ENCODE measurements at regions not wholly inside any gene's neighbourhood (a gene's known extent, or its start where the extent isn't known, plus 50 kb on each side); places are given as distances from the start of the nearest gene placed in this dataset.

DNA sequence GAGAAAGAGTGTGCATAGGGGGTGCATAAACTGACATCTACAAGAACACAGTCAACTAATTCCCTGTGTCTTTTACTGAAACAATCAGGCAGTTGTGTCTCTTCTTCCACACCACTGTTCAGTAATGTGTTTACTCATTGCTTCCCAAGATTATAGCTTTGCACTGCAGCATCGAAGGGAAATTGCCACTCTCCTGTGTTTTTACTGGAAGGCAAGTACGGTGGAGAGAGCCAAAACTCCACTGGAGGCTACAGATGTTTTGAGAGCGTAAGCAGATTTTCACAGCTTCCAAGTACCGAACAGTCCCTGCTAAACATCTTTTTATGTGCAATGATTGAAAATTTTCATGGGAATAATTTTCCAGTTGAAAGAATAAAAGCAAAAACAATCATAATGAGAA lies 510.5 kb upstream of the AKR1E2 start:
- Histone ChIP-seq H3K27ac (ENCODE audit: low read length) (no peak overlapping the region), H3K27me3 (ENCODE audit: control insufficient read depth, insufficient read depth) (no peaks in the 10 kb centered on the region), H3K4me1 (ENCODE audit: control insufficient read depth, insufficient read depth, low read length) (peaks cover 2% of the 10 kb centered on the region), H3K4me3 (ENCODE audit: low read length) (no peak overlapping the region), H3K9me3 (ENCODE audit: control insufficient read depth, low read length) (no peaks in the 10 kb centered on the region)
- peak; percentile 89 to 90 for ATAC-seq
- intact Hi-C loops (cut with DNase I) = no loop called here
- 32% methylated on average over 4 of the region's 4 CpGs for WGBS
- peak in 1 of 3 donors; percentile 39 for DNase-seq

DNA sequence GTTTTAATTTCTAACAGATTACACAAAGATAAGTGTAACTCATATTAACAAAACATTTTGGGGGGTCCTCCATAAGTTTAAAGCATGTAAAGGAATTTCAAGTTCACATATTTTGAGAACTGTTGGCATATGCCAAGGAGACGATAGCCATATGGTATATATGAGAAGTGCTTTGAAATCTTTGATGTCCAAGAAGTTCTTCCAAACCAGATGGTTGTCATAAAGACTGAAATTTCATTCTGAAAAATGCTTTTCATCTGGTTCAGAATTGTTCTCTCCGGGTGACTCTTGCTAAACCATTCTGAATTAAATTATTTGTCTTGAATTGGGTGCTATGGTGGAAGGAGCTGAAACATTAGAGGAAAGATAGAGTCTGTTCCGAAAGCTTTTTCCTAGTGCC lies 513.0 kb upstream of the AKR1E2 start:
- no peaks in the 10 kb centered on the region for H3K9me3 ChIP-seq (ENCODE audit: control insufficient read depth, low read length)
- intact Hi-C loops (cut with DNase I) = no loop called here
- no peak overlapping the region for H3K27ac ChIP-seq (ENCODE audit: low read length)
- no peaks in the 10 kb centered on the region for H3K27me3 ChIP-seq (ENCODE audit: control insufficient read depth, insufficient read depth)
- H3K4me1 ChIP-seq (ENCODE audit: control insufficient read depth, insufficient read depth, low read length) = peaks cover 7% of the 10 kb centered on the region
- DNase-seq (no peak), ATAC-seq (no peak)
- no peak overlapping the region for H3K4me3 ChIP-seq (ENCODE audit: low read length)
- WGBS = 78% methylated on average over 3 of the region's 3 CpGs

DNA sequence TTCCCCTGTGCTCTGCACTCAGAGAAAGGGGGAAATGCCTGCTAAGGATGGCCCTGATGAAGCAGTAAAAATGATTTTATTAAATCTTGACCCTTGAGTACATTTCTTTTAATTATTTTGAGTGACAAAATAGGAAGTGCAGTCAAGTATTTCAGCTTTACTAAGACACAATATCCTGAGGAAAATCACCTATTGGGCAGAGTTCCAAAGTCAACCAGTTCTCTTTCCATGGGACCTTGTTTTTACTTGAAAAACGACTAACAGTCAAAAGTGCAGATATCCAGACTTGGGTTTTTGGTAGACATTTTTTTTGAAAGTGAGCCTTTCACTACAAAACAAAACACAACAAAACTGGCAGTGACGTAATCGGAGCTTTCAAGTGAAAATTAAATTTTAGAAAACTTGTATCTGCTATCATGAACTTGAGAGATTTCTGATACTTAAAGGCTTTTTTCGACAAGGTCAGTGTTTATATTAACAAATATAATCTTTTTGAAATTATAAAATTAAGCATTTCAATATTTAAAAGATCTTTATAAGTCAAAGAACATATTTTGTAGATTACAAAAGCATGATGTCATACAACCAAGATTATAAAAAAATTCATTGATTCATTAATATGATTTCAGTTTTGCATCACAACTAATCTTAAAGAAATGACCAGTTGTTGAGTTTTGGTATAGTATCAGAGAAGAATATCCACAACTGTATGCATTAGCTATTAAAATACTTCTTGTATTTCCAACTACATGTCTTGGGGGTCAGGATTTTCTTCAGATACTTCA lies 513.8 kb upstream of the AKR1E2 start:
- intact Hi-C loops (cut with DNase I) = no loop called here
- WGBS = 76% methylated on average over 4 of the region's 4 CpGs
- ATAC-seq = no peak

DNA sequence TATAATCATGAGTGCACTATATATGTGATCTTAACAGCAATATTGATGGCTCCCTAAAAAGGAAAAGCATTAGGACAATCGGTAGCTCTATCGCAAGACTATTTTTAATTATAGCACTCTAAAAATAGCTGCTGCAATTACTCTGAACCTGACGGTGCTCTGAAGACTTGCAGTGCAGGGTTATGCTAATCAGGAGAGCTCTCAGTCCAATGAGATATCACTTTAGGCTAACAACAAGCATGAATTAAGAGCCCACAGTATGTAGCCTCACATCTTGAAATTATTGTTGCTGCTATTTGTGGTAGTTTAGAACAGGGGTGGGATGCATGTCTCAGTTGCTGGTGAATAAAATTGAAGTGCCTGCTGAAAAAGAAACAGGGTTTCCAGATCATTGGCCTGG lies 515.8 kb upstream of the AKR1E2 start:
- ATAC-seq = peak; percentile 67 to 75
- Histone ChIP-seq H3K27me3 (ENCODE audit: control insufficient read depth, insufficient read depth) (no peaks in the 10 kb centered on the region), H3K27ac (ENCODE audit: low read length) (no peak overlapping the region), H3K4me3 (ENCODE audit: low read length) (no peak overlapping the region), H3K9me3 (ENCODE audit: control insufficient read depth, low read length) (no peaks in the 10 kb centered on the region), H3K4me1 (ENCODE audit: control insufficient read depth, insufficient read depth, low read length) (peaks cover 6% of the 10 kb centered on the region)
- no peak for DNase-seq
- intact Hi-C loops (cut with DNase I) = no loop called here
- WGBS = 48% methylated on average over 3 of the region's 3 CpGs

More for the DNA sequence above, 513.8 kb upstream of the AKR1E2 start:
- Histone ChIP-seq H3K27me3 (ENCODE audit: control insufficient read depth, insufficient read depth) (no peaks in the 10 kb centered on the region), H3K9me3 (ENCODE audit: control insufficient read depth, low read length) (no peaks in the 10 kb centered on the region), H3K4me1 (ENCODE audit: control insufficient read depth, insufficient read depth, low read length) (peaks cover 8% of the 10 kb centered on the region), H3K4me3 (ENCODE audit: low read length) (no peak overlapping the region), H3K27ac (ENCODE audit: low read length) (no peak overlapping the region)
- no peak for DNase-seq

DNA sequence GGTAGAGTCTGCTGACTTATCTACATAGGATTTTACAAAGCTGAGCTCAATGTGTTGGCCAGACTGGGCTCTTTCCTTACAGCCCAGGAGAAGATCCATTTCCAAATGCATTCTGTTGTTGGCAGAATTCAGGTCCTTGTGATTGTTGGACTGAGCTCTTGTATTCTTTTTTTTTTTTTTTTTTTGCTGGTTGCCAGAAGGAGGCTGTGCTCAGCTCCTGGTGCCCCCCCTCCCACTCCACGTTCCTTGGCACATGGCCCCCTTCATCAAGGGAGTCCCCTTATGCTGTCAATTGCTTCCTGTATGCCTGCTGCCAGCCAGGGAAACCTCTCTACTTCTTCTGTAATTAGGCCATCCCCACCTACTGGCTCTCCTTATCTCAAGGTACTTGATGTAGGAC lies 518.1 kb upstream of the AKR1E2 start:
- Histone ChIP-seq H3K27ac (ENCODE audit: low read length) (no peak overlapping the region), H3K27me3 (ENCODE audit: control insufficient read depth, insufficient read depth) (no peaks in the 10 kb centered on the region), H3K9me3 (ENCODE audit: control insufficient read depth, low read length) (no peaks in the 10 kb centered on the region), H3K4me1 (ENCODE audit: control insufficient read depth, insufficient read depth, low read length) (peaks cover 6% of the 10 kb centered on the region), H3K4me3 (ENCODE audit: low read length) (no peak overlapping the region)
- DNase-seq (peak; percentile 28 to 85 (median 75)), ATAC-seq (peak; percentile 36 to 71)
- WGBS = 15% methylated on average over 1 of the region's 1 CpG
- intact Hi-C loops (cut with DNase I) = no loop called here

DNA sequence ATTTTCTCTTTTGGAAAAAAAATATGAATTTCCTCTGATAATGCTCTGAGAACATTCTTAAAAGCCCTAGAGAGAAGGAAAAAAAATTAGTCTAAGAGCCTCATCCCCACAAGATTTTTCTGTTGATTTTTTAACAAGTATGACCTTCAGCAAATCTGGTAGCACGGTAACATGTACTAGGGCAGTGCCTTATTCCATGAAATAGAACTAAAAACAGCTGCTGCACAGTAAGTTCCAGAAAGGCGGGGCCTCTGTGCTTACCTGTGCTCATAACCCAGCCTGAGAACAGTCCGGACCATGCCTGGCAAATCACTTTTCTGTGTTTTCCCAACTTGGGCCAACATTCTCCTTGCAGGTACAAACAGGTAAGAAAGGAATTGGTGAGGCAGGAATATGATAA lies 519.1 kb upstream of the AKR1E2 start:
- H3K27ac ChIP-seq (ENCODE audit: low read length) = peak overlapping the region; percentile 54
- H3K4me3 ChIP-seq (ENCODE audit: low read length) = no peak overlapping the region
- intact Hi-C loops (cut with DNase I) = no loop called here
- ATAC-seq (peak in 1 of 2 donors; percentile 58), DNase-seq (no peak)
- no peaks in the 10 kb centered on the region for H3K9me3 ChIP-seq (ENCODE audit: control insufficient read depth, low read length)
- peaks cover 6% of the 10 kb centered on the region for H3K4me1 ChIP-seq (ENCODE audit: control insufficient read depth, insufficient read depth, low read length)
- WGBS = 60% methylated on average over 3 of the region's 3 CpGs
- H3K27me3 ChIP-seq (ENCODE audit: control insufficient read depth, insufficient read depth) = no peaks in the 10 kb centered on the region

GRCh38 chr10:4303045-4303444 lies 518.0 kb upstream of the KLF6 start:
- Histone ChIP-seq H3K27me3 (ENCODE audit: control insufficient read depth, insufficient read depth) (no peaks in the 10 kb centered on the region), H3K27ac (ENCODE audit: low read length) (no peak overlapping the region), H3K9me3 (ENCODE audit: control insufficient read depth, low read length) (no peaks in the 10 kb centered on the region), H3K4me3 (ENCODE audit: low read length) (no peak overlapping the region), H3K4me1 (ENCODE audit: control insufficient read depth, insufficient read depth, low read length) (peaks cover 1% of the 10 kb centered on the region)
- intact Hi-C loops (cut with DNase I) = no loop called here
- 81% methylated on average over 5 of the region's 5 CpGs for WGBS
- ATAC-seq (no peak), DNase-seq (no peak)

- intact Hi-C loops (cut with DNase I) = no loop called here
Observed at GRCh38 chr10:4301291-4302045, 516.5 kb upstream of the KLF6 start.

GRCh38 chr10:4296161-4296560 lies 511.2 kb upstream of the KLF6 start:
- no peaks in the 10 kb centered on the region for H3K4me1 ChIP-seq (ENCODE audit: control insufficient read depth, insufficient read depth, low read length)
- no peak for ATAC-seq

More at GRCh38 chr10:4301291-4302045, 516.5 kb upstream of the KLF6 start:
- no peak for DNase-seq
- Histone ChIP-seq H3K27me3 (ENCODE audit: control insufficient read depth, insufficient read depth) (no peaks in the 10 kb centered on the region), H3K4me1 (ENCODE audit: control insufficient read depth, insufficient read depth, low read length) (no peaks in the 10 kb centered on the region), H3K4me3 (ENCODE audit: low read length) (no peak overlapping the region), H3K9me3 (ENCODE audit: control insufficient read depth, low read length) (no peaks in the 10 kb centered on the region), H3K27ac (ENCODE audit: low read length) (no peak overlapping the region)
- no peak for ATAC-seq
- WGBS = 63% methylated on average over 6 of the region's 6 CpGs

DNA sequence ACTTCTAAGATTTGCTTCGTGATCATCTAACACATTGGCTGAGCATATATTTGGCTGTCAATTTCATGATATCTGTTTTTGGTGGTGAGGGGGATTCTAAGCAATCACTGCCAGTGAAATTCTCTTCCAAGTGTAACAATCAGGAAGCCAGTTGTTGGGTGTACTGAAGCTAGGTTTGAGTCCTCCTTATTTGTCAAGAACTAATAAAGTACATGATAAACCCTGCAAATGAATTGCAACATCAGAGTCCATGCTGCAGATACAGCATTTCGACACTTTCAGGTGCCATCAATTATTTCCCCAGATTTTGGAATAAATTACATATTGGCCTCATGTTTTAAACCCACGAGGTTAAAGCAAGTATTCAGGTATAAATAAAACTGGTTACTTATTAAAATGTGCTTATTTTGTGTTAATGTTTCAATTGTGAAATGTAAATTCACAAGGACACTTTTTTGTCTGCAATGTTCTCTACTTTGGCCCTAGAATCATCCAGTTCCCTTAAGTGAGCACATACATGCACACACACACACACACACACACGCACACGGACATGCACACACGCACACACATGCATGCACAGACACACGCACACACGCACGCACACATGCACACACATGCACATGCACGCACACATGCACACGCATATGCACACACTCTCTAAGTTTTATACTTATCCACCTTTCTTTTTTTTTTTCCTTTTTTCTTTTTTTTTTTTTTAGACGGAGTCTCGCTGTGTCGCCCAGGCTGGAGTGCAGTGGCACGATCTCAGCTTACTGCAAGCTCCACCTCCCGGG lies 510.2 kb upstream of the KLF6 start:
- Histone ChIP-seq H3K9me3 (ENCODE audit: control insufficient read depth, low read length) (no peaks in the 10 kb centered on the region), H3K27me3 (ENCODE audit: control insufficient read depth, insufficient read depth) (no peaks in the 10 kb centered on the region), H3K4me3 (ENCODE audit: low read length) (no peak overlapping the region), H3K4me1 (ENCODE audit: control insufficient read depth, insufficient read depth, low read length) (no peaks in the 10 kb centered on the region), H3K27ac (ENCODE audit: low read length) (no peak overlapping the region)
- ATAC-seq (peak in 1 of 2 donors; percentile 61), DNase-seq (no peak)
- intact Hi-C loops (cut with DNase I) = no loop called here
- WGBS = 91% methylated on average over 16 of the region's 16 CpGs

More at GRCh38 chr10:4296161-4296560, 511.2 kb upstream of the KLF6 start:
- intact Hi-C loops (cut with DNase I) = no loop called here
- WGBS = 97% methylated on average over 5 of the region's 5 CpGs
- no peak for DNase-seq
- Histone ChIP-seq H3K4me3 (ENCODE audit: low read length) (no peak overlapping the region), H3K27me3 (ENCODE audit: control insufficient read depth, insufficient read depth) (no peaks in the 10 kb centered on the region), H3K9me3 (ENCODE audit: control insufficient read depth, low read length) (no peaks in the 10 kb centered on the region), H3K27ac (ENCODE audit: low read length) (no peak overlapping the region)

- H3K4me3 ChIP-seq (ENCODE audit: low read length) = no peak overlapping the region
- no peaks in the 10 kb centered on the region for H3K4me1 ChIP-seq (ENCODE audit: control insufficient read depth, insufficient read depth, low read length)
- no peaks in the 10 kb centered on the region for H3K9me3 ChIP-seq (ENCODE audit: control insufficient read depth, low read length)
- WGBS = 96% methylated on average over 5 of the region's 5 CpGs
- DNase-seq (no peak), ATAC-seq (no peak)
- no peaks in the 10 kb centered on the region for H3K27me3 ChIP-seq (ENCODE audit: control insufficient read depth, insufficient read depth)
- intact Hi-C loops (cut with DNase I) = no loop called here
- no peak overlapping the region for H3K27ac ChIP-seq (ENCODE audit: low read length)
Observed at GRCh38 chr10:4294271-4294670, 509.3 kb upstream of the KLF6 start.
